SU-DHL-6 (cell line): ENCODE measurements at regions not wholly inside any gene's neighbourhood (a gene's known extent, or its start where the extent isn't known, plus 50 kb on each side); places are given as distances from the start of the nearest gene placed in this dataset.
"Not testable (repeated sequence)": the region's sequence is repeated elsewhere in the genome, so short reads cannot be mapped to it uniquely, and the experiment has no call there.

Experiments
- H2AFZ ChIP-seq: fragments of 200-600 bp; sonication (generic); 2 replicates; pipeline ENCODE4 v1.6.1; 2014; ENCODE audit warnings: low read depth, mild to moderate bottlenecking, moderate library complexity, mixed read lengths, antibody characterized with exemption, low read length; ENCODE audit not compliant: severe bottlenecking
- H3F3A ChIP-seq: fragments of 200-600 bp; shearing (Covaris generic); 2 replicates; pipeline ENCODE4 v1.6.0; 2016; ENCODE audit warnings: antibody characterized with exemption, mild to moderate bottlenecking; ENCODE audit not compliant: insufficient read depth
- H3K27ac ChIP-seq: fragments of 200-600 bp; sonication (generic); 2 replicates; pipeline ENCODE4 v1.5.1; 2016; ENCODE audit warnings: low read depth, mild to moderate bottlenecking, low read length, moderate library complexity, mixed read lengths
- H3K27me3 ChIP-seq: fragments of 200-600 bp; sonication (generic), shearing (Covaris generic); 2 replicates; pipeline ENCODE4 v1.6.0; 2014; ENCODE audit warnings: mild to moderate bottlenecking, low read length
- H3K36me3 ChIP-seq: fragments of 200-600 bp; sonication (generic); 2 replicates; pipeline ENCODE4 v1.6.1; 2014; ENCODE audit warnings: mild to moderate bottlenecking, low read length, mixed read lengths
- H3K4me2 ChIP-seq: fragments of 300-600, 200-600 bp; shearing (Covaris generic), sonication (generic); 2 replicates; pipeline ENCODE4 v1.6.0; 2014; ENCODE audit warnings: low read length, low read depth, mild to moderate bottlenecking; ENCODE audit not compliant: poor library complexity, severe bottlenecking
- H3K4me3 ChIP-seq: fragments of 200-600 bp; sonication (generic); 2 replicates; pipeline ENCODE4 v1.5.1; 2014; ENCODE audit warnings: antibody characterized with exemption, low read length, mild to moderate bottlenecking, mixed read lengths; ENCODE audit not compliant: insufficient read depth, poor library complexity, severe bottlenecking
- H3K79me2 ChIP-seq: fragments of 200-600 bp; sonication (generic); 2 replicates; pipeline ENCODE4 v1.6.1; 2014; ENCODE audit warnings: mild to moderate bottlenecking, low read length, moderate library complexity; ENCODE audit not compliant: insufficient read depth
- H3K9ac ChIP-seq: fragments of 200-600 bp; sonication (generic); 2 replicates; pipeline ENCODE4 v1.7.0; 2014; ENCODE audit warnings: mild to moderate bottlenecking, low read length
- H3K9me2 ChIP-seq: fragments of 200-600 bp; sonication (generic); replicated peaks from 2 replicates; pipeline ENCODE4 v1.6.1; 2014; ENCODE audit warnings: low read length; ENCODE audit not compliant: insufficient read depth
- H3K9me3 ChIP-seq: fragments of 200-600 bp; sonication (generic); 2 replicates; pipeline ENCODE4 v1.6.1; 2014; ENCODE audit warnings: low read length, mixed read lengths; ENCODE audit not compliant: insufficient read depth
- H4K20me1 ChIP-seq: fragments of 200-600 bp; sonication (generic); 2 replicates; pipeline ENCODE4 v1.6.1; 2014; ENCODE audit warnings: low read depth, mild to moderate bottlenecking, antibody characterized with exemption, low read length, moderate library complexity, mixed read lengths
- CTCF ChIP-seq: fragments of 200-600 bp; sonication (generic); IDR thresholded peaks from one replicate; pipeline ENCODE4 v1.5.1; 2017; ENCODE audit warnings: antibody characterized with exemption, mild to moderate bottlenecking, low read length, moderate library complexity; ENCODE audit not compliant: insufficient read depth, poor library complexity, severe bottlenecking
- EZH2phosphoT487 ChIP-seq: fragments of 200-600 bp; sonication (generic), shearing (Covaris generic); conservative IDR thresholded peaks from 2 replicates; pipeline ENCODE4 v1.6.1; 2018; ENCODE audit warnings: mild to moderate bottlenecking, antibody characterized with exemption, low read length, moderate library complexity, mixed read lengths

- no peaks in the 10 kb centered on the region for H4K20me1 ChIP-seq
- no peak overlapping the region for H3K4me3 ChIP-seq
- no peaks in the 10 kb centered on the region for H3K27me3 ChIP-seq
- H3K36me3 ChIP-seq = no peaks in the 10 kb centered on the region
- H3F3A ChIP-seq = no peaks in the 10 kb centered on the region
- H3K79me2 ChIP-seq = no peaks in the 10 kb centered on the region
- H3K9me3 ChIP-seq = no peaks in the 10 kb centered on the region
- H3K4me2 ChIP-seq = no peak overlapping the region
- TF ChIP-seq EZH2phosphoT487 (no peak), CTCF (no peak)
- no peak overlapping the region for H2AFZ ChIP-seq
- no peak overlapping the region for H3K9ac ChIP-seq
- no peak overlapping the region for H3K27ac ChIP-seq
- H3K9me2 ChIP-seq = no peaks in the 10 kb centered on the region
Measured at GRCh38 chr3:28155631-28156030, 85.8 kb upstream of the CMC1 start.

DNA sequence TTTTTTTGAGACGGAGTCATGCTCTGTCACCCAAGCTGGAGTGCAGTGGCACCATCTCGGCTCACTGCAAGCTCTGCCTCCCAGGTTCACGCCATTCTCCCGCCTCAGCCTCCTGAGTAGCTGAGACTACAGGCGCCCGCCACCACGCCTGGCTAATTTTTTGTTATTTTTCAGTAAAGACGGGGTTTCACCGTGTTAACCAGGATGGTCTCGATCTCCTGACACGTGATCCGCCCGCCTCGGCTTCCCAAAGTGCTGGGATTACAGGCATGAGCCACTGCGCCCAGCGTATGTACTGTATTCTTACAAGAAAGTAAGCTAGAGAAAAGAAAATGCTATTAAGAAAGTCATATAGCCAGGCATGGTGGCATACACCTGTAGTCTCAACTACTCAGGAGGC is 84.8 kb upstream of the CMC1 start:
- H3K79me2 ChIP-seq, H4K20me1 ChIP-seq, H3K27ac ChIP-seq, H3F3A ChIP-seq, H3K27me3 ChIP-seq, H3K9ac ChIP-seq, H3K4me2 ChIP-seq, H3K9me2 ChIP-seq, H2AFZ ChIP-seq, H3K4me3 ChIP-seq, H3K36me3 ChIP-seq, H3K9me3 ChIP-seq: not testable (repeated sequence)

GRCh38 chr3:28171962-28172361 is 69.5 kb upstream of the CMC1 start:
- no peak overlapping the region for H3K4me2 ChIP-seq
- no peaks in the 10 kb centered on the region for H3K9me2 ChIP-seq
- no peaks in the 10 kb centered on the region for H3K9me3 ChIP-seq
- no peak overlapping the region for H3K27ac ChIP-seq
- H4K20me1 ChIP-seq = no peaks in the 10 kb centered on the region
- no peak overlapping the region for H3K4me3 ChIP-seq
- no peaks in the 10 kb centered on the region for H3F3A ChIP-seq
- no peak overlapping the region for H2AFZ ChIP-seq
- H3K27me3 ChIP-seq = peaks cover 3% of the 10 kb centered on the region; the same call in 1 of the 2 replicates
- H3K36me3 ChIP-seq = no peaks in the 10 kb centered on the region
- no peak for TF ChIP-seq EZH2phosphoT487
- no peak for TF ChIP-seq CTCF
- no peak overlapping the region for H3K9ac ChIP-seq
- no peaks in the 10 kb centered on the region for H3K79me2 ChIP-seq

- no peak overlapping the region for H3K9ac ChIP-seq
- no peak overlapping the region for H3K27ac ChIP-seq
- no peaks in the 10 kb centered on the region for H4K20me1 ChIP-seq
- H3K9me2 ChIP-seq = no peaks in the 10 kb centered on the region
- H3K79me2 ChIP-seq = no peaks in the 10 kb centered on the region
- no peak overlapping the region for H3K4me3 ChIP-seq
- H2AFZ ChIP-seq = no peak overlapping the region
- H3K27me3 ChIP-seq = peaks cover 3% of the 10 kb centered on the region; the same call in 1 of the 2 replicates
- no peak for TF ChIP-seq EZH2phosphoT487
- no peak for TF ChIP-seq CTCF
- H3F3A ChIP-seq = no peaks in the 10 kb centered on the region
- no peaks in the 10 kb centered on the region for H3K9me3 ChIP-seq
- no peak overlapping the region for H3K4me2 ChIP-seq
- no peaks in the 10 kb centered on the region for H3K36me3 ChIP-seq
Measured at GRCh38 chr3:28172748-28173147, 68.7 kb upstream of the CMC1 start.
